ENCODE measurements at regions not wholly inside any gene's neighbourhood (a gene's known extent, or its start where the extent isn't known, plus 50 kb on each side); places are given as distances from the start of the nearest gene placed in this dataset.
"Not testable (repeated sequence)": the region's sequence is repeated elsewhere in the genome, so short reads cannot be mapped to it uniquely, and the experiment has no call there.

DNA sequence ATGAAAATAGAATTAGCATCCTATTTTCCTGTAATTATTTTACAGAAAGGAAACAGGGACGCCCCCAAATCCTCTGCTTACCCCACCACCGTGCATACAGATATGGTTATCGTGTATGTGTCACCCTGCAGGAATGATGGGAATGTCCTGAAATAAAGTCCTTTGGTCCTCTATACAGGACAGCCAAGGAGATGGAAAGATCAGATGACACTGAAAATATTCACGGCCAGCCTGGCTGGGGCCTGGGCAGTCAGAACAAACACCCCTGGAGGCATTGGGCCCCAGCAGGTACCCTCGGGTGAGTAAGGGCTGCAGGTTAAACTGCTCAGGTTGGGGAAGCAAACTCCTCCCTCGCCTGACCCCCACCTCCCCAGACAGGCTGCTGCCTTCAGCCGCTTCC lies 368.0 kb downstream of the FOXL1 start:
- no peak for DNase-seq

DNA sequence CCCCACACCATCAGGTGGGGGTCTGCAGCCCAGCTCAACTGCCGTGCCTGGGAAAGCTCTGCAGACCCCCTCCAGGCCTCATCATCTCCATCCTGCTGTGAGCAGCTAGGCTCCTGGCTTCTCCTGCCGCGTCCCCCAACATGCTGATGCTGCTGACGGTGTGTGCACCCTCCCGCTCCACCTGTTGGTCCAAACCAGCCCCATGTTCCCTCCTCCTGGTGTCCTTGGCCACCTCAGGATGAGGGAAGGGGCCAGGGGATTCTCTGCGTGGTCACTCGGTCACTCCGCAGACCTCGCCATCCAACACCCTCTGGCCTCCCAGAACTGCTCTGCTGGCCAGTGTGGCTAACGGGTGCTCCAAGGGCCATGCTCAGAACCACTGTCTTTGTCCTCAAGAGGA lies 368.6 kb downstream of the FOXL1 start:
- DNase-seq: no peak

DNA sequence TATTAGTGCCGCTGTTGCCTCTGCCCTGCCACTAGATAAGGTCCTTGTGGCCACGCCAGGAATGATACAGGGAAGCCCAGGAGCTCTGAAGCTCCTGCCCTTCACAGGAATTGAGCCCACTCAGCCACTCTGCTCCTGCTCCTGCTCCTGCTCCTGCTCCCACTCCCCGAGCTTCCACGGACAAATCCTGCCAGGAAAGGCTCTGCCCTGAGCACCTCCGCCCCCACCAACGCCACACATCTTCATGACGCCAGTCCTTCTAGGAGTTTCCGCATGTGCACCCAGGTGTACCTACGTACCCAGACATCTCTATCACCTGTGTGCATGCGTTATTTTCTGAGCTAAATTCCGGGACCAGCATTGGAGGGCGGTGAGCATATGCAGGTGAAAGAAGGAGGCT lies 369.1 kb downstream of the C16orf95 start:
- no peak for DNase-seq

DNA sequence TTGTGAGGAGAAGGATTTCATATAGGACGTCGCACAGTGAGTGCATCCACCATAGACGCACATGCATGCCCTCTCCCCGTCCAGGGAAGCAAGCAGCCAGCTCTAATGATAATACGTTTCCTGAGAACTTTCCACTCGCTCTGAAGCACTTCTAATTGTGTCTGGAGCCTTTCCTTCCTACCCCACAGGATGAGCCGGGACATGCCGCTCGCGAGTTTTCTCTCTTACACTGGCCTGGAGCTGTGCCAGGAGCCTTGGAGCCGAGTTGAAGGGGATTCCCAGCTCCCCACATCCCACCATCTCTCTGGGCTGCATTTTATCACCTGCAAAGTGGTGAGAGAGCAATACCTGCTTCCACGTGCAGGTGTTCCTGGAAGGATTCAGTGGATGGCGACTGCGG lies 368.1 kb downstream of the C16orf95 start:
- no peak for DNase-seq

DNA sequence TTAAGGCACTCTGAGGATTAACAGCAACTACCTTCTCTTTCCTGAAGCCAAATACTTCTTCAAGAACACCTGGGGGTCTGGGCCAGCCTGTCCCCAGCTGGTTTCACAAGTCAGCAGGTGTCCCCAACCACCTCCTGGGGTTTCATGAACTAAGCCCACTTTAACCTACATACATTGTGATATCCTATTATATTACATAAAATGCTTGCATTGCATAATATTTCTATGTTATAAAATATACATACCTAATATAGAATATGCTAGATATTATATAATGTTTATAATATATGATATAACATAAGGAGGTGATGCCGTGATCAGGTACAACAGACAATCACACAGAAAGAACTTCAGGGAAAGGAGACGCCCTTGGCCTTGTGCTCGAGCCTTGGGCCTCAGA lies 367.6 kb downstream of the C16orf95 start:
- no peak for DNase-seq

- no peak for DNase-seq
Measured at GRCh38 chr16:86951041-86951822, 366.0 kb downstream of the C16orf95 start.

- DNase-seq: no peak
Measured at GRCh38 chr16:86951831-86952598, 365.2 kb downstream of the C16orf95 start.

DNA sequence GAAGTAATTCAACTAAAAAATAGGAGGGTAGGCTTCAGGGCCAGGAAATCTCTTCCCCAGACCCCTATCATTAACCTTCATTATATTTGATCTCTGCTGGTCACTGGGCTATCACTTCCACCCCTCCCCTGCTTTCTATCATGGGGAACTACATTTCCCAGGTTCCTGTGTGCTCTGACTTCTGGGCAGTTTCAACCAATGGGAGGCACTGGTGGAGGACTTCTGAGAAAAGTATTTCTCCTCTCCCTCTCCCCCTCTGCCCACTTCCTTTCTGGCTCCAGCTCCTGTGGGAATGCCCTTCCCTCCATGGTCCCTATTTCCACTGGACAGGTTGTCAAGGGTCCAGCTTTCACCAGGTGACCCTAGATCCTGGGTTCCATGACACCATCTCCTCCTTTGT lies 364.4 kb downstream of the C16orf95 start:
- DNase-seq: no peak

DNA sequence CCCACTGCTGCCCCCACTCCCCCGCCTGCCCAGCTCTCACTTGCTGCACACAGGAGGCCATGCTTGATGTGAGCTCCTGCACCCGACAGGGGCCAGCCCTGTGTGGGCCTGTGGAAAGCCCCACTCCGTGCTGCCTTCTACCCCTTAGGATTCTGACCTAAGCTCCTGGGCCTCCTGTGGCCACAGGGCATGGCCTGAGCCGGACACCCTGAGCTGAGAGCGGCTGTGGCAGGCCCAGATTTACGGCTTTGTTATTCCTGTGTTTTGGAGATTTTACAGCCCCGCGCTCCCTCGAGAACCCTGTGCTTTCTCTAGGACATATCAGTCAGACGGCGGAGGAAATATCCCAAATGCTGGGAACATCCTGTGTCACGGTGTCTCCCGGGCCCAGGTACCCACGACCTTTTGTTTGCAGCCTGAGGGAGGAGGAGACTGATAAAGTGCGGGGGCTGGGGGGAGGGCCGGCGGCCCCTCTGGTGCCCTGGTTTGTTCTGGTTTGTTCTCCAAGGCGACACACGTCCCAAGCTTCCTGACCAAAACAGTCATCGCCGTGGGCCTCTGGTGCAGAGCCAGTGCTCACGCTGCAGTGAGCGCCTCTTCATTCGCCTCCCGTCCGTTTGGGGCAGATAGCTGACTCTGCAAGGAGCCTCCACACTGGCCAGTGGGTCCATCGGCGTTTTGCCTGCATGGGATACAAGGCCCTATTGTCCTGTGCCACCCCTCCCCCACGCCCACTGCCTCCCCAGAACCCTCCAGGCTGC lies 363.4 kb downstream of the C16orf95 start:
- no peak for DNase-seq

- DNase-seq: no peak
Measured at GRCh38 chr16:86955136-86955855, 361.9 kb downstream of the C16orf95 start.

DNA sequence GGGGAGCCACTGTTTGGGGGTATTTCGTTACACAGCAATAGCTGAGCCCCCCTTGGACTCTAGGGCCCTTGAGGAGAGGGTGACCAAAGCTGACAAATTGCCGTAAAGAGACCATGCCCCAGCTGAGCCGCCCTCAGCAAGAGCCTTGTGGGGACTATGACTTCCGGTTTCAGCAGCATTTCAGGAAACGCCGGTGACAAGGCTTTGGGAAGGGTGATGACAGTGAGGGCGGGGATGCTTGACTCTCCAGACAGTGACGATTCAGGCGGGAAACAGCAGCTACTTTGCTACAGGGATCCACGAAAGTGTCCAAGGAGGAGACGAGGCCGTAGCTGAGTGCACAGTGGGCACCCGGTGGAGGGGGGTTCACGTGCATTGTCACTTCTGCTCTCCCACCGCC lies 360.8 kb downstream of the C16orf95 start:
- no peak for DNase-seq

- not testable (repeated sequence) for DNase-seq
Measured at GRCh38 chr16:86957662-86958198, 359.5 kb downstream of the C16orf95 start.

- no peak for DNase-seq
Measured at GRCh38 chr16:86958423-86958822, 358.8 kb downstream of the C16orf95 start.

GRCh38 chr16:86959091-86959651 lies 358.0 kb downstream of the C16orf95 start:
- no peak for DNase-seq

GRCh38 chr16:86959729-86960128 lies 357.5 kb downstream of the C16orf95 start:
- no peak for DNase-seq

DNA sequence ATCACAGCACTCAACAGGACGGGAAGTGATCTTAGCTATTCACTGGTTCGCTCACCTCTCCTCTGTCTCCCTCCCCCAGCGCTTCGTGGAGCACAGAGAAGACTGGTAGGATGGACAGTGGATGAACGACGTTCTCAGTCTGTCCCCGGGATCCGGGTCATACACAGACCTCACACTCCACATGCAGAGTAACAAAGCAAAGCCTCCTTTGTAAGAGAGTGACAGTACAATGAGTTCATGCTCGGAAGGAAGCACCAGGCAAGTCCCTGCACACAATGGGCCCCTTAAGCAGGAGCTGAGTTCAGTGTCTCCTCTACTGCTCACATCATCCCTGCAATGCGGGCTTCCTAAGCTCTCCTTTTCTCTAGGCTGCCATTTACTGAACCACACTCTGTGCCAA lies 356.9 kb downstream of the C16orf95 start:
- no peak for DNase-seq

- DNase-seq: no peak
Measured at GRCh38 chr16:86961171-86961601, 356.0 kb downstream of the C16orf95 start.

GRCh38 chr16:86962259-86962658 lies 354.9 kb downstream of the C16orf95 start:
- DNase-seq: no peak

DNA sequence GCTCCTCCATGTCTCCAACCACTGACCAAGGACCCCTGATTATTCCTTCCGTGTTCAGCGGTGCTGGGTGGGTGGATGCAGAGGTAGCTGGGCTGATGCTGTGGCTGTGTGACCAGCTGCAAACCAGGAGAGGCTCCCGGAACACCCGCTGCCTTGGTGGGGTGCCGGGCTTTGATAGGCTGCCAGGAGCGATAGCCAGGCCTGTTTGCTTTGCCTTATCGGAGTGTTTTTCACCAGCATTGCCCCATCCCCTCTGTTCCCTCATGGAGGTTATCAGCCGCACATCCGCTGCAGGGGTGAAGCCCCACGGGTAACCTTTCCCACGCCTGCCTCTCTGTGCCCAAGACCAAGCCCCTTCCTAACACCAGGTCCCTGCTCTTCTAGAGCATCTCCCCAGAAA lies 354.3 kb downstream of the C16orf95 start:
- no peak for DNase-seq

DNA sequence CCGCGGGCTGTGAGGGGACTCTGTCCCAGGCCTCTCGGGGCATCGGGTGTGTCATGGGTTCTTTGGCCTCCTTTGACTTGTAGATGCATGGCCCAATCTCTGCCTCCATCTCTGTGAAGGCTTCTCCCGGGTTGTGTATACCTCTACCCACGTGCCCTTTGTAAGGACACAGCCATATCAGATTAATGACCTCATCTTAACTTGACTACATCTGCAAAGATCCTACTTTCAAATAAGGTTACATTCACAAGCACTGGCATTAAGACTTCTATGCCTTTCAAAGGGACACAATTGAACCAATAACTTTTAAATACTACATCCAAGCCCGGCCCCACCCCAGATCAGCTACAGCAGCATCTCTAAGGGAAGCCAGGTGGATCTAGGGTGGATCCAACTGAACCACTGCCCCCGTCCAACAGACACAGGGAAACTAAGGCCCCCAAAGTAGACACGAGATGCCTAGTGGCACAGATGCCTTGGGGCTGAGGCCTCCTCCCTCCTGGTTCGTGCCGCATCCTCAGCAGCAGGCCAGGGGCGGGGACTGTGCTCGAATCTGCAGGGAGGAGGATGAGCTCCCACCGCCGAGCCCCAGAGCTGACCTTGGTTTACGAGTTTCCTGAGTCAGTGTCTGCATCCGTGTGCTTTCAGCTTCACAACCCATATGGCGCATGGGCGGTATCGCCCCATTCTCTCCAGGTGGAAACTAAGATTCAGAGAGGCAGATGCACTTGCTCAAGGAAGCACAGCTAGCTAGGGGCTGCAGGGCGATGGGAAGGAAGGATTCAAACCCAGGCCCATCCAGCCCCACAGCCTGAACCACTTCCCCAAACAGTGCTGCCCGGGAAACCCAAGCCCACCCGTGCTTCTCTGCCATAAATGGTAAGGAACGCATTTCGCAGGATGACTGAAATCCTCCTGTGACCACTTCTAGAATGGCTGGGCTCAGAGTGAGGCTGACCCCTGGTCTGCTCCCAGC lies 353.3 kb downstream of the C16orf95 start:
- no peak for DNase-seq

DNA sequence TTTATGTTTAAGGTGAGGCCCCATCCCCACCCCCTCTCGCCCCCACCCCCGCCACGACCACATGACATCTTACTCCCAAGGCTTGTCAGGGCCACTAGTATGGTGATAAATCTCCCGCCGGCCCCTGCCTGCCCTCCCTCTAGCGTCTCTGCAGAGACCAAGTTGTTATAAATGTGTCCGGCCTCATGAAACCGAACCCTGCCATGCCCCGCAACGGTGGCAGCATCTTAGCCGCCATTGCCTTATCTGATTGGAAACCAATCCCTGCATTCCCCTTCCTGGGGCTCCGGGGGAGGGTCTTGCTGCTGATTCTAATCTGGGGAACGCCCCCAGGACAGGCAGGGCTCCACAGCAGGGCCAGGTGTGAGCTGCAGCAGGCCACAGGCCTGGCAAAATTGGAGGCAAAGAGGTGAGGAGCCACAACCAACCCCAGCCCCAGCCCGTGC lies 352.4 kb downstream of the C16orf95 start:
- DNase-seq: no peak
